ENCODE measurements at regions not wholly inside any gene's neighbourhood (a gene's known extent, or its start where the extent isn't known, plus 50 kb on each side); places are given as distances from the start of the nearest gene placed in this dataset.
"Not testable (repeated sequence)": the region's sequence is repeated elsewhere in the genome, so short reads cannot be mapped to it uniquely, and the experiment has no call there.

DNA sequence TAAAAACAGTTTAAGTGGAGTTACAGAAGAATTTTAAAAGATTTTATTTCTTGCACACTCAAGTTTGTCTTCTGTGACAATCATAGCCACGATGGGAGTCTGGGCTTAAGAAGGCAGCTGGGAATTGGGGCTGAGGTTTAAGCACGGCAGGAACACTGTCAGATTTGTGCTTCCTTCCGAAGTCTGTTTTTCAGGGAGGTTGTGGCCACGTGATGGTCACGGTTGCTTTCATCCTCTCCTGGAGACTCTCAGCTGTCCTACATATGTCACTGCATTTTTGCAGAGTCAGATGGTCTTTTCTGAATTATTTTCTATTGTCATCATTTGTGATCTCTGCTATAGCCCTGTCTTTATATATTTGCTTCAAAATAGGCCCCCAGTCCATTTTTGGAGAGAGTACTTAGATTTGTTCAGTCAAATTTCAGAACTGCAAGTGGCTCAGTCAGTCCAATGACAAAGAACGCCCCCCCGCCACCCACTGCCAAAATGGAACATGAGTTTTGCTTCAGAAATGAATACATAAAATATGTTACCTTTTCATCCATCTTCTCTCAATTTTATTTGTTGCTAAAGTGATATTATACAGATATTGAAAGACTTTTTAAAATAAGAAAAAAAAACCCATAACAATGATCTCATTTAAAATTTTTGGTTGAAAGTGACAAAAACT, 111.8 kb upstream of the ZFP64 start:
- Histone ChIP-seq H3K9me3 (ENCODE audit: insufficient read depth, low read depth, low read length) (no peaks in the 10 kb centered on the region), H3K4me2 (ENCODE audit: low read depth, low read length, poor library complexity, severe bottlenecking) (no peak overlapping the region)

DNA sequence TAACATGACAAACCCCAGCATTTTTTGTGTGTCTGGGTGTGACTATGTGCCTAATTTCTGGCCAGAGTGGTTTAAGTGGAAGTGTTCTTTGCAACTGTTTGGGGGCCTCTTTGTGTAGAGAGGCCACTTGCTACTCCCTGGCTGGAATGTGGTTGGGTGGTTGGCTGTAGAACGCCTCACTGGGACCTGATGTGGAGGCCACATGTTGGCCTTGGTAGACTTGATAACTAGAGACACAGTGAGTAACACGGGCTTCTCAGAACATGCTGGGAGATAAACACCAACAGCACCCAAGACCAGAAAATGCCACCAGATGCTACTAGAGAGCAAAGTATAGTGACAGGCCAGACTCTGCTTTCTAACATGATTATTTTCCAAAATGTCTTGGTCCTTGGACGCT, 111.2 kb upstream of the ZFP64 start:
- H3K9me2 ChIP-seq (replicated peaks; ENCODE audit: low read depth, low read length), result no peaks in the 10 kb centered on the region
- no peaks in the 10 kb centered on the region for H3K4me1 ChIP-seq (ENCODE audit: insufficient read depth, low read length, poor library complexity, severe bottlenecking)
- TF ChIP-seq, protein P1, sequence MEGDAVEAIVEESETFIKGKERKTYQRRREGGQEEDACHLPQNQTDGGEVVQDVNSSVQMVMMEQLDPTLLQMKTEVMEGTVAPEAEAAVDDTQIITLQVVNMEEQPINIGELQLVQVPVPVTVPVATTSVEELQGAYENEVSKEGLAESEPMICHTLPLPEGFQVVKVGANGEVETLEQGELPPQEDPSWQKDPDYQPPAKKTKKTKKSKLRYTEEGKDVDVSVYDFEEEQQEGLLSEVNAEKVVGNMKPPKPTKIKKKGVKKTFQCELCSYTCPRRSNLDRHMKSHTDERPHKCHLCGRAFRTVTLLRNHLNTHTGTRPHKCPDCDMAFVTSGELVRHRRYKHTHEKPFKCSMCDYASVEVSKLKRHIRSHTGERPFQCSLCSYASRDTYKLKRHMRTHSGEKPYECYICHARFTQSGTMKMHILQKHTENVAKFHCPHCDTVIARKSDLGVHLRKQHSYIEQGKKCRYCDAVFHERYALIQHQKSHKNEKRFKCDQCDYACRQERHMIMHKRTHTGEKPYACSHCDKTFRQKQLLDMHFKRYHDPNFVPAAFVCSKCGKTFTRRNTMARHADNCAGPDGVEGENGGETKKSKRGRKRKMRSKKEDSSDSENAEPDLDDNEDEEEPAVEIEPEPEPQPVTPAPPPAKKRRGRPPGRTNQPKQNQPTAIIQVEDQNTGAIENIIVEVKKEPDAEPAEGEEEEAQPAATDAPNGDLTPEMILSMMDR (conservative IDR thresholded peaks at IDR 0.05; ENCODE audit: low read length), result no peak
- no peak for TF ChIP-seq EZH2phosphoT487 (IDR thresholded peaks at IDR 0.05; ENCODE audit: borderline replicate concordance)
- H3K4me2 ChIP-seq (ENCODE audit: low read depth, low read length, poor library complexity, severe bottlenecking), result no peak overlapping the region
- no peaks in the 10 kb centered on the region for H3K9me3 ChIP-seq (ENCODE audit: insufficient read depth, low read depth, low read length)
- no peaks in the 10 kb centered on the region for H3K36me3 ChIP-seq (ENCODE audit: insufficient read depth, low read length)
- H3K79me2 ChIP-seq (ENCODE audit: insufficient read depth, low read length), result no peaks in the 10 kb centered on the region
- H3K4me3 ChIP-seq (ENCODE audit: low read length, poor library complexity, severe bottlenecking), result no peak overlapping the region
- no peaks in the 10 kb centered on the region for H3F3A ChIP-seq (ENCODE audit: low read depth)
- no peak overlapping the region for H2AFZ ChIP-seq (ENCODE audit: low read length)
- no peaks in the 10 kb centered on the region for H4K20me1 ChIP-seq (ENCODE audit: insufficient read depth, low read length, poor library complexity, severe bottlenecking)
- no peak overlapping the region for H3K9ac ChIP-seq (ENCODE audit: low read depth, low read length, poor library complexity, severe bottlenecking)
- H3K27me3 ChIP-seq (ENCODE audit: insufficient read depth, low read length, poor library complexity, severe bottlenecking), result no peaks in the 10 kb centered on the region

More for the DNA sequence above, 111.8 kb upstream of the ZFP64 start:
- H3K27me3 ChIP-seq (ENCODE audit: insufficient read depth, low read length, poor library complexity, severe bottlenecking), result no peaks in the 10 kb centered on the region
- no peaks in the 10 kb centered on the region for H3K4me1 ChIP-seq (ENCODE audit: insufficient read depth, low read length, poor library complexity, severe bottlenecking)
- no peak overlapping the region for H2AFZ ChIP-seq (ENCODE audit: low read length)
- H3K4me3 ChIP-seq (ENCODE audit: low read length, poor library complexity, severe bottlenecking), result no peak overlapping the region
- no peaks in the 10 kb centered on the region for H4K20me1 ChIP-seq (ENCODE audit: insufficient read depth, low read length, poor library complexity, severe bottlenecking)
- H3K36me3 ChIP-seq (ENCODE audit: insufficient read depth, low read length), result no peaks in the 10 kb centered on the region
- TF ChIP-seq EZH2phosphoT487 (IDR thresholded peaks at IDR 0.05; ENCODE audit: borderline replicate concordance), result no peak
- TF ChIP-seq, protein P1 (conservative IDR thresholded peaks at IDR 0.05; ENCODE audit: low read length), result no peak
- no peaks in the 10 kb centered on the region for H3K9me2 ChIP-seq (replicated peaks; ENCODE audit: low read depth, low read length)
- H3K9ac ChIP-seq (ENCODE audit: low read depth, low read length, poor library complexity, severe bottlenecking), result no peak overlapping the region
- H3K79me2 ChIP-seq (ENCODE audit: insufficient read depth, low read length), result no peaks in the 10 kb centered on the region
- H3F3A ChIP-seq (ENCODE audit: low read depth), result no peaks in the 10 kb centered on the region

DNA sequence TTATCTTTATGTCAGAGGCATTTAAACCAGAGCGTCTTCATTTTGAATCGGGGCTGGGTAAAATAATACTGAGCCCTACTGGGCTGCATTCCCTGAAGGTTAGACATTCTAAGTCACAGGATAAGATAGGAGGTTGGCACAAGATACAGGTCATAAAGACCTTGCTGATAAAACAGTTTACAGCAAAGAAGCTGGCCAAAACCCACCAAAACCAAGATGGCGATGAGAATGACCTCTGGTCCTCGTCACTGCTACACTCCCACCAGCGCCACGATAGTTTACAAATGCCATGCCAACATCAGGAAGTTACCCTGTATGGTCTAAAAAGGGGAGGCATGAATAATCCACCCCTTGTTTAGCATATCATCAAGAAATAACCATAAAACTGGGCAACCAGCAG, 110.5 kb upstream of the ZFP64 start:
- not testable (repeated sequence) for H3F3A ChIP-seq (ENCODE audit: low read depth); H3K27me3 ChIP-seq (ENCODE audit: insufficient read depth, low read length, poor library complexity, severe bottlenecking); H4K20me1 ChIP-seq (ENCODE audit: insufficient read depth, low read length, poor library complexity, severe bottlenecking); H3K9me2 ChIP-seq (replicated peaks; ENCODE audit: low read depth, low read length); H2AFZ ChIP-seq (ENCODE audit: low read length); H3K9ac ChIP-seq (ENCODE audit: low read depth, low read length, poor library complexity, severe bottlenecking); H3K9me3 ChIP-seq (ENCODE audit: insufficient read depth, low read depth, low read length); H3K4me2 ChIP-seq (ENCODE audit: low read depth, low read length, poor library complexity, severe bottlenecking); H3K79me2 ChIP-seq (ENCODE audit: insufficient read depth, low read length); H3K4me1 ChIP-seq (ENCODE audit: insufficient read depth, low read length, poor library complexity, severe bottlenecking); H3K4me3 ChIP-seq (ENCODE audit: low read length, poor library complexity, severe bottlenecking); H3K36me3 ChIP-seq (ENCODE audit: insufficient read depth, low read length)

DNA sequence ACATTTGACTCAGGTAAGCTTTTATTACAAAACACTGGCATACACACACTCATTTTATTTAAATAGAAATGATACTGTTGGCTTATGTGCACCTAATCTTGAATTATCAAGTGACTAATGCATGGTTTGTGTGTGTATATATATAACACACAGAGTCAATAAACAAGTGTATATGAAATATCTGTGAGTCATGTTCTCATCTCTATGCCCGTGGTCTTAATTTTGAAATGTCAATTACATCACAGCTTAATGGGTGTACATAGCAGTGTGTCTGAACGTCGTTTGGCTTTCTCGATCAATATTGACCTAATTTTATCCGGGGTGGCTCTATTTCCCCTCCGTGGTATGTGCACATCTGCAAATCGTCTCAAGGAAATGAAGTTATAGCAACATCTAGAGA, 104.0 kb upstream of the ZFP64 start:
- no peak overlapping the region for H2AFZ ChIP-seq (ENCODE audit: low read length)
- no peak overlapping the region for H3K4me2 ChIP-seq (ENCODE audit: low read depth, low read length, poor library complexity, severe bottlenecking)
- no peak for TF ChIP-seq EZH2phosphoT487 (IDR thresholded peaks at IDR 0.05; ENCODE audit: borderline replicate concordance)
- TF ChIP-seq, protein P1 (conservative IDR thresholded peaks at IDR 0.05; ENCODE audit: low read length), result no peak

More for the DNA sequence above, 104.0 kb upstream of the ZFP64 start:
- Histone ChIP-seq H3K27me3 (ENCODE audit: insufficient read depth, low read length, poor library complexity, severe bottlenecking) (no peaks in the 10 kb centered on the region), H3K4me1 (ENCODE audit: insufficient read depth, low read length, poor library complexity, severe bottlenecking) (no peaks in the 10 kb centered on the region), H3K9me2 (replicated peaks; ENCODE audit: low read depth, low read length) (no peaks in the 10 kb centered on the region), H3K79me2 (ENCODE audit: insufficient read depth, low read length) (no peaks in the 10 kb centered on the region), H3K9me3 (ENCODE audit: insufficient read depth, low read depth, low read length) (no peaks in the 10 kb centered on the region), H3K9ac (ENCODE audit: low read depth, low read length, poor library complexity, severe bottlenecking) (no peak overlapping the region), H3F3A (ENCODE audit: low read depth) (no peaks in the 10 kb centered on the region), H4K20me1 (ENCODE audit: insufficient read depth, low read length, poor library complexity, severe bottlenecking) (no peaks in the 10 kb centered on the region), H3K4me3 (ENCODE audit: low read length, poor library complexity, severe bottlenecking) (no peak overlapping the region), H3K36me3 (ENCODE audit: insufficient read depth, low read length) (no peaks in the 10 kb centered on the region)
